ENCODE measurements at regions not wholly inside any gene's neighbourhood (a gene's known extent, or its start where the extent isn't known, plus 50 kb on each side); places are given as distances from the start of the nearest gene placed in this dataset.

DNA sequence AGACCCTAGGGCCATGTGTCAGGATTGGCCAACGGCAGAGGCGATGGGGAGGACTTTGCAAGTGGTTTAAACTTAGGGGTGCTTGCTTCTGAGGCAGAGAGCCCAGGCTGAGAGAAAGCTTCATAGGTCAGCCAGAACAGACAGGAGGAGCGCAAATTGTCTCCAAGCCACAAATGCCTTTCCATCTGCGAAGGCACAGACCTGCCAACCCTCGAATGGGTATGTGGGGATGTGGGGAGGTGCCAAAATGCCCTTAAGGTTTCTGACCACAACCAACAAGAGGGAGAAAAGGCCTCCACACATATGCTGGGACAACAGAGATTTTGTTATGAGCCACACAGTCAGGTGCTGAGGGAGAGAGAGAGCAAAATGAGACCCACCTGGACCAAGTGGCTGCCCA is 283.6 kb downstream of the CYP26B1 start:
- DNase-seq (ENCODE audit: low spot score), result no peak

DNA sequence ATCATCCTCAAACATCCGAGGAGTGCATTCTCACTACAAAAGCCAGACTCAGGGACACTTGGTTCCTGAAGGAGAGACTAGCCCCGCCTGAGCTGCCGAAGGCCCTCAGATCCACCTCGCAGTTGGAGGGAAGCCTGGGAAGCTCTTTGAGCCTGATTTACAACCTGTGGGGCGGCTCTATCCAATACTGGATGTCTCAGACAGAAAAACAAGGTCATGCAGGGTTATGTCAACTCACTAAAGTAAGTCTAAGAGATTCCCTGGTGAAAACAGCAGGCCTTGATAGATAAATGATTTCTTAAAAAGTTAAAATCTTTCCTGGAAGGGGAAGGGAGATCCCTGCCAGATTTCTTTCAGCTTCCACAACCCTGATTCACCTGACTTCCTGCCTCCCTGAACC is 284.3 kb downstream of the CYP26B1 start:
- no peak for DNase-seq (ENCODE audit: low spot score)

DNA sequence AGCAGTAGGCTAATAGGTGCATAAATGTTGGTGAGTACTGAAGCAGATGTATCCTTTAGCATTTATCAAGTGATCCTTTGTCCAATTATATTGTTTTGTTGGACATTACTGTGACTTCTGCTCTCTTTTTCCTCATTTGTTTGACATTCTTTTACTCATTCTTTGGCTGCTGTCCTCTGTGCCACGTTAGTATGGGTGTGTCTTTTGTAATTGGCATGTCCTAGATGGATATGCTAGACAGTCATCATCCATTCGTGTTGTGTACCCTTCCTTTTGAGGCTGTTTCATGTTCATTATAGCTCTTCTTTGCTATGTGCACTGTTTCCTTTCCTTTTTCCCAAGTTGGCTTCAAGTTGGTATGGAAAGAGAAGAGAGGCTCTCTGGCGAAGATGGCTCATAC is 284.7 kb downstream of the CYP26B1 start:
- DNase-seq (ENCODE audit: low spot score), result no peak

DNA sequence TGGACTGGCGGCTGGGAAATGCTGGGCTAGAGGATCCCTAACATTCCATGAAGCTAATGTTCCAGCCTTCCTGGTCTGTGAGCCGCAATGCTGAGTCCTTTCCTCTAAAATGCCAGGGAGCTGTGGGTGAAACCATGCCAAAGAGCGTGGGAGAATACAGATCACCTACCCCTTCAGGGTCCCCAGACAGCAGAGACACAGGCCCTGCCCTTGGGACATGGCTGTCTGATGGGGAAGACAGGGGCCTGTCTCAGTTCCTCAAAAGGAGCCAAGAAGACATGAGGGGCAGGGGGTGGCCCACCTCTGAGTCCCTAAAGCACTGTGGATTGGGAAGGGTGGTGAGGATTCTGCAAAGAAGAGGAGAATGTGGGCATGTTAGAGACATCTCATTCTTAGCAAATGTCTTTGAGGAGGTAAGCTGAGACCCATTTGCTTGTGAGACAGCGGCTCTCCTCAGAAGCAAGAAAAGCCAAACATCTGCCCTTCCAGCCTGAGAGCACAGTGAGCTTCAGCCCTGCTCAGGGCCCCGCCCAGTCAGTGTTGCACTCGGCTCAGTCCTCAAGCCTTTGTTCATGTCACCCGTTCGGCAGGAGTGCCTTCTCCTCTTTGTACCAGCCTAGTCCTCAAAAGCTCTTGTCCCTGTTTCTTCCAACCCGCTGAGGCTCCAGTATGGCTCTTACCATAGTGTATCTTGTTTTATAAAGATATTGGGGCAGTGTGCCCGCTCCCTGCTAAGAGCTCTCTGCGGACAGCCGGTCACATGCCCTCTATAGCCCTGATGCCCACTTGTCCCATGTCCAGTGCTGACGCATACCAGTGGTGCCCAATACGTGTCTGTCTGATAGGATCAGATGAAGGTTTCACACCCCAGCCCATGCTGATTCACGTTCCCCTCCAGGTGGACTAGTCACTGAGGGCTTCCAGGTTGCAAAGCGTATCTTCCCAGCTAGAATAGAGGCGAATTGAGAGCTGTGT is 286.2 kb downstream of the CYP26B1 start:
- no peak for DNase-seq (ENCODE audit: low spot score)

DNA sequence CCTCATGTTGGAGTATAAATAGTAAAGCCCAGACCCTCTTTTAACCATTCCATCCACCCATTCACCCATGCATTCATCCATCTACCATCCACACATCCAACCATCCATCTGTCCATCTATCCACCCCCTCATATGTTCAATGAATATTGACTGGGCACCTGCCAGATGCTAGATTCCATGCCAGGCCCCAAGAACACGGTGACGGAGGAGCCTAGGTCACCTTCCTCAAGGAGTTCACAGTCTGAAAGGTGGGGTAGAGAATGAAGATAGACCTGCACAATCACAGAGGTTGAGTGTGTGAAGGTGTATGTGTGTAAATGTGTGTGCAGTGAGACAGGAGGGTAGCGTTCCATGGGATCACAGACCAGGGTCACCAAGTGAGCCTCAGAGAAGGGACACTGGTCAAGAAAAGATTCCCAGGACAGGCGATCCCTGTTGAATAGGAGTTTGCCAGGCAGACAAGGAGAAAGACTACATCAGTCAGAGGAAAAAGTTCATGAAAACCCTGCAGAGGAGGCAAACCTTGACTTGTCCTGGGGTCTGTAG is 287.2 kb downstream of the CYP26B1 start:
- no peak for DNase-seq (ENCODE audit: low spot score)

DNA sequence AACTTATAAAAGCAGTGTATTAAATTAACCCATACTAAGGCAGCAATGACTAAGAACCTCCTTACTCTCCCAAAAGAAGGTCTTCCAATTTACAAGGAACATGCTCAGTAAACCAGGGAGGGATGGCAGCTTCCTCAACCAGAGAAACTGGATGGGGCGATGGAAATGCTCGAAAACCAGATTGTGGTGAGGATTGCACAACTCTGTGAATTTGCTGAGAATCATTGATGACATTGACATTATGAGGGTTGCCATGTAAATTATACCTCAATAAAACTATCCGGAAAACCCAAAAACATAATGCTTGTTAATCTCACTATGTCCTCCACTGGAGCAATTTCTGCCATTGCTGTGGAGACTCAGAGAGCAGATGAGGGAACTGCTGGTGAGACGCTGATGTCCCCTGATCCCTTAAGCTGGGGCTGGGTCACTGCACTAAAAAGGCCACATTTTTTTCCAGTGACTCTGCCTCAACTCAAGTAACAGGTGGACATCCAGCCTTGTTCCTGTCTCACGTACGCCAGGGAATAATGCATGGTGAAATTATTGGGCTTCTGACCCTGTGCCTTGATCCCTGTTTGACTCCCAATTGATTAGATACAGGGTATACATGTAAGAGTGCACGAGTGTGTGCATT is 288.3 kb downstream of the CYP26B1 start:
- DNase-seq (ENCODE audit: low spot score), result no peak

DNA sequence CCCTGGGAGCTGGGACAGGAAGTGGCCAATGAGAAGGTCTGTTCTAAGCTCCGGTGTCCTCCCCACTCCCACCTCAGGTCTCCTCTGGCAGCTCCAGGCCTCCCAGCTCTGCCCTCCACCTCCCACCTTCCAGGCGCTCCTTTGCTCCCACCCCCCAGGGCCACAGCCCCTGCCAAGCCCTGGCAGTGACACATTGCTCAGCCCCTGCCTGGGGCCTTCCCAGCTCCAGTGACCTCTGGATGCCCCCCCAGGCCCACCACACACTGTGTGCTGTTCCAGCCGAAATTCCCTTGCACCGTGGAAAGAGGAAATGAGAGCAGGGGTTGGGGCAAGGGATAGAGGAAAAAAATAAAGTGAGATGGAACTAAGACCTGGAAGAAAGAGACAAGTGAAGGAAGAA is 289.6 kb downstream of the CYP26B1 start:
- no peak for DNase-seq (ENCODE audit: low spot score)

DNA sequence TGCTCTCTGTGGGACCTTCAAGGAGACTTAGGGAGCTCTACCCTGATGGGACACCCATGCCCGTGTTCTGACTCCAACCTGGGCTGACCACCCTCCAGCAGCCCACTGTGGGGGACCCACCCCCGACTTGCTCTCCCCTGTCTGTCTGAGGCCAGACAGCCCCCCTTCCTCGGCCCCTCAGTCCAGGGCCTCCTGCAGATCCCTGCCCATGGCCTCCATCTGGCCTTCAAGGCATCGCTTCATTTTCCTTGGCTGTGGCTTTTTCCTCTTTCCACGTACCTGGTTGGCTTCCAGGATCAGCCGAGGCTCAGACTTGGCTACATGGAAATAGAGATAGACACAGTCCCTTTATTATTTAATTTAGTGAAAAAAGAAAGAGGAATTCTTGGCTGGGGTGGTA is 290.0 kb downstream of the CYP26B1 start:
- DNase-seq (ENCODE audit: low spot score), result no peak

DNA sequence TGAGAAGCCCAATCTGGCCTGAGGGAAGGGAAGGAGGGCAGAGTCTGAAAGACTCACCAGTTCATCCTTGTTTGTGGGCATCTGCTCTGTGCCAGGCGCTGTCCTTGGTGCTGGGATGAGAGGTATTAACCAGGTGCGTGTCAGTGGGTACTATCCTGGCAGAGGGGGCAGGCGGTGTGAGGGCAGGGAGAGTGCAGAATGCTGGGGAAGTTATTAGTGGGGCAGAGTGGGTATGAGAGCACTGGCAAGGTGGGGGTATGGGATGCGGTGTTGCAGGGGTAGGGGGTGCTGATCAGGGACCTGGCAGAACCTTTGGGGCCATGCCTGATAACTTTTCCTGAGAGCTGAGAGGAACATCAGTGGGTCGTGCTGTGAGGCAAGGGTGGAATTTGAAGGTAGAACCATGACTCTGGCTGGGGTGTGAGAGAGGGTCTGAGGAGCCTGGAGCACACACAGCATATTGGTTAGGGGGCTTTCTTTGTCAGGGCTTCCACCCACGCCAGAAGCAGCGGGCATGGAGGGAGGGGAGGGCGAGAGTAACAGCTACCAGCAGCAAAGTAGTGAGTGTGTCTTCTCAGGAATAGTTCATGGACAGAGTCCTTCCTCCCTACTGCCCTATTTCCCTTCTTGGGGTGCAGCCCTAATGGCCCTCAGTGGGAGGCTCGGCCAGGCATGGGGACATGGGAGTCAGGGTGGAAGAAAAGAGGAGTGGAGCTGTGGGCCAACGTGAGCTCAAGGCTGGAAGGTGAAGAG is 290.7 kb downstream of the CYP26B1 start:
- no peak for DNase-seq (ENCODE audit: low spot score)

DNA sequence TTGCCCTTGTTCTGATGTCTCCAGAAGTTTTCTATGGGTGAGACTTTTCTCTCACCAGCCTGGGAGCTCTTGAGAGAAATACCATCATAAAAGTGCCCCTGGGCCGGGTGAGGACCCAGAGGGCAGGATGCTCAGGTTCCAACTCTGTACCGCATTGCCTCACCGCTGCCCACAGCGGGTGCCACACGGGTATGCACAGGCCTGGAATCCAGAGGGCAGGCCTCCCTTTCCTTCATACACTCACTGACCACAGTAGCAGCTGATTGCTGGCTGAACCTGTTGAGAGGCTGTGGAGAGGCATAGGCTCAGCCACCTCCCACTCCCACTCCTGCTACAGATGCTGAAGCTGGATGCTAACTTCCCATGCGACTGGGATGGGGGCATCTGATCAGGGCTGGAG is 293.8 kb downstream of the CYP26B1 start:
- DNase-seq (ENCODE audit: low spot score), result no peak

DNA sequence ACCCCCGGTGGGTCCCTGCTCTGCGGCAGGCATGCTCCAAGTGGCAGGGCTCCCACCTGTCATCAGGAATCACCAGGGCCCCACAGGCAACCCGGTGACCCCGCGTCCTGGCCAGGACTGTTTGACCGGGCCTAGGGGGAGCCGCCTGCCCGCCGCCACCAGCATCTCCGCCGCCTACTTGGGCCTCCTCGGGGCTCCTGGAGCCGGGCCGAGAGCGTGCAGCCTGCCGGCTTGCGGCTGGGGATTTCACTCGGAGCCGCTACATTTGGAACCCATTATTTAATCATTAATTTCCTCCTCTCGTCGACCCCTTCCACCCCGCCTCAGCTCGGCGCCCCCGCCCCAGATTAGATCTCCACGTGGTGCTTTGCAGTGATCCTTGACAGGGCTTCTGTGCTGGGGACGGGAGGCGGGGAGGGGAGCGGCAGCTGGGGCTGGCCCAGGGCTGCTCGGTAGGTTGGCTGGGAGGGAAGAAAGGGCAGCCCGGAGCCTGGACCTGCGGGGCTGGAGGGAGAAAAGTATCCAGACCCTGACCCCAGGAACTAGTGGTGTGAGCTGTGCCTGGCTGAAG is 295.4 kb downstream of the CYP26B1 start:
- no peak for DNase-seq (ENCODE audit: low spot score)

DNA sequence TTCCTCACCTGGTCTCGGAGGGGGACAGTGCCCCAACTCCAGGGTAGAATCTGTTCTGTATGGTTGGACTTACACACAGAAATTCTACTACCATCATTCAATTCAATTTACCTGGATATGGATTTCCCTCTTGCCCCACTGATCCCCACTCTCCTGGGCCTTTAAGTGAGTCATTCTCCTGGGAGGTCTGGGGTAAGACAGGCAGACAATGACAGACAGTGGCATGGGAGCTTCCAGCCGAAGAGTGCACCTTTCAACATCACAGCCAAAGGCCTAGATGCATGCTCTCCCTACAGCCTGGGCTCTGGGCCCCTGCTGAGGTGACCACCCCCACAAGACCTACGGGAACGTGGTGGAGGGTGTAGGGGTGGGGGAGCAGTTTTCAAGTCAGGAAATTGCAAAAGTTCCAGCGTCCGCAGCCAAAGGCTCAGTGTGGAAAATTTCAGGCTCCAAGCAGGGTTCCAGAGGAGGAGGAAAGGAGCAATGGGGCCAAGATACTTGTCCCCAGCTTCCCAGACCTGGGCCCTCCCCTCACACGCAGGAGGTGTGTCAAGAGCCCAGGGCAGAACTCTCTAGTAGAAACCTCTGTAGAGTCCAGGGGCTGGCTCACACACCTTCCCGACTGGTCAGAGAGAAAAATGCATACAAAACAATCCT is 296.4 kb downstream of the CYP26B1 start:
- no peak for DNase-seq (ENCODE audit: low spot score)

DNA sequence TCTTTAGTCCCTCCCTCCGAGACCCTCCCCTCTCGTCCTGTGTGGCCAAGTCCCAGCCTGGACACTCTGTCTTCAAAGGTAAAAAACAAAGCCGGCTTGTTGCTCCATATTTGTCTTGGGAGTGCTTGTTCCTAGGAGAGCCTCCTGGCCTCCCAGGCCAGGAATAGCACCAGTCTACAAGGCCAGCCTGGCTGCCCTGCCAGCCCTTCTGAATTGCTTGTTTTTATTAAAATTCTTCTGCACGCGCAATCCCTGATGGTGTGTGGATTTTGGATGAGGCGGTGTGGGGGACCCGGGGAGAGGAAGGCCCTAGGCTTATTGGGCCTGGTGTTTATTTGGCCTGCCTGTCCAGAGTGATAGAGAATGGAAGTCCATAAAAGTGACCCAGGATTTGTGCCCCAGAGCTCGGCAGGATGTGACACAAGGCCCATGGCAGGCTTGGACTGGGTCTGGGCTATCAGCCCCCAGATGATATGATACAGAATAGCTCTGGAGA is 297.3 kb downstream of the CYP26B1 start:
- no peak for DNase-seq (ENCODE audit: low spot score)

DNA sequence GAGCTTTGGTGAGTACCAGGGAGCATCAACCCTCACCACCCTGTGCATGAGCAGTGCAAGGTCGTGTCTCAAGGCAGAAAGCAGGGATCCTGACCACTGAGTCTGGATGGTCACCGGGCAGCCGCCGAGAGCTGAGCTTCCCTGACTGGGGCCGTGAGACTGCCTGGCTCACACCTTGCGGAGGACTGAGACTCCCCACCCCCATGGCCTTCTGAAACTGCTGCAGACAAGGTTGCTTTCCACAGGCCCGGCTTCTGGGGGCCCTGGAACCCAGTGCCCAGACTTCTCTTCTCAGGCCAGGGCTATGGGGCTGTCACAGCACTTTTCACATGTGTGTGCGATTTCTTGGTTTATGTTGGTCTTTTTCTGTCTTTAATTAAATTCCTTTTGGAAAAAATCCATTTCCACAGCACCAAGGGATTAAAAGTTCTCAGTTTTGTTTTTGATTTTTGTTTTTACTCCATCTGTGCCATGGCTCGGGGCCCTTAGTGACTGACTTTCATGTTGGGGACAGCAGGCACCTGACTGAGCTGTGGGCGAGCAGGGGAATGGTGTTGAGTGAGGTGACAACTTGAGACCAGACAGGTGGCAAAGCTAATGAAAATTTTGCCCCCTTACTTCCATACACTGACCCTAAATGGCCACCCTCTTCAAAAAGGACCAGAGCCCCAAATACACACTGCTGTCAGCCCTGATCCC is 297.9 kb downstream of the CYP26B1 start:
- no peak for DNase-seq (ENCODE audit: low spot score)

DNA sequence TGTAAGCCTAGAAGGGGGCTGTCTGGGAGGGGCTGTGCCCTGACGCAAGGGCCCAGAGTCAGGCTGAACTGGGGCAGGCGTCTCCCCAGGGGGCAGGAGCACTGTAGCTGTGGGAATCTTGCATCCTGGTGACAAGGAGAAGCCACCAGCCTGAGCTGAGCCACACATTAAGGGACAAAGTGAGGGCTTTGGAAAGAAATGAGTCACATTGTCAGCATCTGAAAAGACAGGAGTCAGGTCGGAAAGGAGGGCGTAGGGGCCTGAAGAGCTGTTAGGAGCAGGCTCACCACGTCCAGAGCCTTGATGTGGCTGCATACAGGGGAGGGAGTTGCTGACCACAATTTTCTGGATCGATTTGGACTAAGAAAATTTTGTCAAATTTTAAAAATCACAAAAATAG is 298.6 kb downstream of the CYP26B1 start:
- no peak for DNase-seq (ENCODE audit: low spot score)

DNA sequence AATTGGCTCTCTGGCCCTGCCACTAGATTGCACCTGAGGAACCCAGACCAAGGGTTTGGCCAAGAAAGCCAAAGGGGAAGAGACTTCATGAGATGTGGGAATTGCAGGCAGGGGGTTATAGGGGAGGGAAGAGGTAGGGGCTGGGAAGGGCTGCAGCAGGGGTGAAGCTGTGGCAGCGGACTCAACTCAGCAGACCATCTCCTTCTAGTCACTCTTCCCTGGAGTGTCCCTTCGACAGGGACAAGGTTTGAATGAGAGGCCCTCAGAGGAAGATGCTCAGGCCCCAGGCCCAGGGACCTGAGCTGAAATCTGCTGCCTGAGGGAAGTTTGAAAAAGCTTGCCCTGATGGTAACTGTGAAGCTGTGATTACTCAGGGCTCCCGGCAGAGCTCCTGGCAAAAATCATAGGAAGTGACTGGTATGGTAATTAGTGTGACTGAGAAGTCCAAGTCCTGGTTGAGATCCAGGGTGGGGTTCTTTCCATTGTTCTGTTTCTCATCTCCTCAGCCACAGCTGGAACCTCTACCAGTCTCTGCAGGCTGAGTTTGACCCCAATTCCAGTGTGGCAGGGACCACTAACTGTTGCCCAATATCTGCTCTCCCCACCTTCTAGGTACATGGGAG is 300.9 kb downstream of the CYP26B1 start:
- DNase-seq (ENCODE audit: low spot score), result no peak

DNA sequence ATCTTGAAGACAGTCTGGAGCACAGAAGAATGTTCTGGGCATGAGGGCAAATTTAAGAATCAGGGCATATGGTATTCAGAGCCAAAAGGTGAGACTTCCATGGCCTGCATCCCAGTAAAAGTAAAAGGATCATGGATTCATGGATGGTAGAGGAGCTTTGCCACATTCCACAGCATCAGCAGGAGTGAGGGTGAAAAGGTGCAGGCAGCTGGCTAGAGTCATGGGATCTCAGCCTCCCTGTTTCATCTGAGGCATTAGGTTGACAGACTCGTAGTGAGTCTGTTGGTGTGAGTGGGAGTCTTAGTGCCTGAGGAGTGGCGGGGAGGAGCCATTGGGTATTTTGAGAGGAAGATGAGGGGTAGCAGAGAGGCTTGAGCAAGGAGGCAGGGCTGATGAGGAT is 301.6 kb downstream of the CYP26B1 start:
- no peak for DNase-seq (ENCODE audit: low spot score)

DNA sequence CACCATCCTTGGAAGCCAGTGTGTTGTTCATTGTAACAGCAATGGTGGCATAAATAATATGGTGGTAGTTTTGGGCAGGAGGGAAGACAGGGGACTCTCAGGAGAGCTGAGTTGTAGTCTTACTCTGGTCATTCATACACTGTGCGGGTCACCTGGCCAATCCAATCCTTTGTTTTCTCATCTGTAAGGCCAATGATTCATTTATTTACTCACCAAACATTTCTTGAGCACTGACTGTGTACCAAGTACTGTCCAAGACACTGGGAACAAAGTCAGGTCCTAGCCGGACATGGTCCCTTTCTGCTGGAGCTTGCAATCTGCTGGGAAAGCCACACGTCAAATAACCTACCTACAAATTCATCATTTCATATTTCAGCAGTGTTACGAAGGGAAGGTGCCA is 302.7 kb downstream of the CYP26B1 start:
- no peak for DNase-seq (ENCODE audit: low spot score)

DNA sequence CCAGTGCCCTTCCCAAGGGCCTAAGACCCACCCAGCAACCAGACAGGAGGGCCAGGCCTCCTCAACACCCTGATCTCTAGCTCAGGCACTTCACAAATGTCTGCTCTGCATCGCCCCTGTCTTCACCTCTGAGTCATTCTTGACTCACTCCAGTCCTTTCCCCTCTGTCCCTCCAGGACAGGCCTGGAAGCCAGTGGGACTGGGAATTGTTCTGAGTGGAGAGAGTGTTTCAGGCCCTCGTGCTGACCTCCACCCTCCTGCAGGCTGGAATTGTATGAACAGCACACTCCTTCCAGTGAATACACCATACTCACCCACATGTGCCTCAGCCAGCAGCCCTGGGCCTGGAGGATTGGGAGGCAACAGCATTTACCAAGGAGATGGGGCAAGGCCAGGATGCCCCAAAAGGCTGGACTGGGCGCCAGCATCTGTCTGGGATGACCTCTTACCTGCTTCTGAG is 304.2 kb downstream of the CYP26B1 start:
- DNase-seq (ENCODE audit: low spot score), result no peak

DNA sequence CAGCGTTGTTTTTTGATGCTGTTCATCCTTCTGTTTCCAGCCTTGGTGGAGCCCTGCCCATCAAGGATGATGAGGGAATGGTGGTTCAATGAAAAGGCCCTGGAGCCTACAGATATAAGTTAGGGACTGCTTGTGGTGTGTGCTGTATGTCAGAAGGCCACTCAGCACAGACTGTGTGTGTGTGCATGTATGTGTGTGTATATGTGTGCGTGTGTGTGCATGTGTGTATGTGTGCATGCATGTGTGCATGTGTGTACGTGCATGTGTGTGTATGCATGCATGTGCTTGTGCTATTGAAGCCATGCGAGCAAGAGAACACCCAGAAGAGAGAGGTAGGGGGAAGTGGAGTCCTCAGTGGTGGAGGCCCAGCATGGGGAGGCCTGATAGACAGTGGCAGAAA is 304.9 kb downstream of the CYP26B1 start:
- no peak for DNase-seq (ENCODE audit: low spot score)

Data from CD4-positive, alpha-beta T cell treated with Interleukin-2 at 100 ng/mL for 4 hours (primary cell).